Fibroblast of skin of scalp (primary cell): ENCODE measurements at regions not wholly inside any gene's neighbourhood (a gene's known extent, or its start where the extent isn't known, plus 50 kb on each side); places are given as distances from the start of the nearest gene placed in this dataset.

Experiments used
- DNase-seq: peaks from one replicate; pipeline ENCODE4 v3.0.0-alpha.2; 2013

DNA sequence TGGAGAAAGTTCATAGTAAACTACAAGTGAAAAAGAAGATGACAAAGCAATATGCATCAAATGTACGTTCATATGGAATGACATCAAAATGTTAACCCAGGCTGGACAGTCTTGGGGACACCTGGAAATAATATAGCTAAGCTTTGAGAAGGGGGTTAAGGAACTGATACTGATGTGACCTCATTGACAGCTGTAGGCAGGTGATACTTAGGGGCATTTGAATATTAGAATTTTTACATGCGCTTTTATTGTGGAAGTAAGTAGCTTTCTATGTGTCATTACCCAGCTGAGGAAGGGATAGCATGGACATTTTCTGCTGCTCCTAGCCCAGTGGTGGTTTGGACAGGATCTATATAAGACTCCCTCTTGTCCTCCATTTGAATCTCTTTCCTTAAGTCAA lies 299.7 kb downstream of the CWC27 start:
- no peak for DNase-seq

GRCh38 chr5:65070026-65070425 lies 301.3 kb downstream of the CWC27 start:
- DNase-seq: no peak

DNA sequence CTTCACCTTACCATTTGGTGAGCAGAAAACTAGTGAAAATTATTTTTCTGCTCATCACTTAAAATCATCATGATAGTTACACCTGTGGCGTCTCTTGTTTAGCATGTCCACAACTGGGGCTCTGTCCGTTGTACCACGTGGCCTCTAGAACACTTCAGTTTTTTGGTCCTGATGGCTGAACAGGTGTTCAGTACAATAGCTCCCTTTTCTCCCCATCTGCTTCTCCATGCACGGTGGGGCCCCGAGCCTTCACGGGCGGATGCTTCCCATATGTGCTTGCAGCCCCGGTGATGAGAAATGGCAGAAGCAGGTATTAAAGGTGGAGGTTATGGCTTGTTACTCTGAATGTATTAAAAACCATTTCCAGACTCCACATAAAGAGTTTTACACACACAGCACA lies 304.1 kb downstream of the CWC27 start:
- no peak for DNase-seq

DNA sequence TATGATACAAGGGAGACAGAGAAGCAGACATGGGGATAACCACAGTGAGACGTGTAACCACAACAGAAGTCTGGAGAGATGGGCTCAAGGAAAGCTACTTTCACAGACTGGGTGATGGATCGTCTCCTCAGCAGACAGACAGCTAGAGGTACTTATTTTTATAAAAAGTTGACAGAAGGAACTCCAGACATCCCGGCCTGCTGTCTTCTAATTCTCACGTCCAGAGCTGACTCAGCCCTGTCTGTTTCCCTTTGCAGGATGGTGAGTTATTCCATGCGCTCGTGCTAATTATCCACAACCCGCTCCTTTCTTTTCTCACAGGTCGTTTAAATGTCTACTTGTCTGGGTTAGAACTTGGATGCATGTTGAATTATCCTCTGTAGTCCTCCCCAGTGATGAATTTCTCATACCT lies 304.5 kb downstream of the CWC27 start:
- DNase-seq: peak; percentile 71

- DNase-seq: no peak
Measured at GRCh38 chr5:65075623-65076250, 307.0 kb downstream of the CWC27 start.

DNA sequence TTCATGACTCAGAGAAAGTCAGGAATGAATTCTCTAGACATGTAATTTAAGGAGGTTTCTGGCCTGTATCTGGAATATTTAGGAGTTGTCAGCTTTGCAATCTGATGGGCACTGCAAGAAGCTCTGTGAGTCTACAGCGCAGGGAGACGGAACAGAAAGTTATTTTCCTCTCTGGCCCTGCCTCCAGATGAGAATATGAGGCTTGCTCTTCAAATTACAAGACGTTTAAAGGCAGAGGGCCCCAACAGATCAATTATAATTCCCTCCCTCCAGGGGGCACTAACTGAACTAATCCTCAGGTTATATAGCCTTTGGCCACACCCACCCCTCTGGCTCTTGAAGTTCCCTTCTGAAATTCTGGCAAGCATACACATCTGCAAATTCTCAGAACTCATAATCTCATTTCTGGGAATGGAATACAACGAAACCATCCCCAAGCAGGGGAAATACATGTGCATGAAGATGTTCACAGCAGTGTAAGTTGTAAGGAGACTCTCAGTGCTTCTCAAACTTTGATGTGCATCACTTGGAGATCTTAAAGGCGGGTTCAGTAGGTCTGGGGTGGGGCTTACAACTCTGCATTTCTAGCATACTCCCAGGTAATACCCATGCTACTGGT lies 307.6 kb downstream of the CWC27 start:
- DNase-seq: peak; percentile 69

DNA sequence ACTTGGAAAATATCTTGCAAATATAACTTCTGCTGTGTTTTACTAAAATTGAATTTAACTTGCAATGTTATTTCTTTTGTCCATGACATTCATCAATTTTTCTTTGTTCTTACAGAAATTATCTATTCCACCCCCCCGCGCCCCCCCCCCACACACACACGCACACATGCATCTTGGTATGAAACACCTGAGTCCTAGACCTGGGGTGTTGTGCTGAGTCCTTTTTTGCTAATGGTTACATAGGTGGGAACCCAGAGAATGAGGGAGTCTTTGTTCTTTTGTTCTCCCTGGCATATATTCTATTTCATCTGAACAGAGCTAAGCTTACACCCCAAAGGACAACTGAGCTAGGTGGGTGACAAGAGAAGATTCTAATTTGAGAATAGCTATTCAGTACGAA lies 308.9 kb downstream of the CWC27 start:
- no peak for DNase-seq

DNA sequence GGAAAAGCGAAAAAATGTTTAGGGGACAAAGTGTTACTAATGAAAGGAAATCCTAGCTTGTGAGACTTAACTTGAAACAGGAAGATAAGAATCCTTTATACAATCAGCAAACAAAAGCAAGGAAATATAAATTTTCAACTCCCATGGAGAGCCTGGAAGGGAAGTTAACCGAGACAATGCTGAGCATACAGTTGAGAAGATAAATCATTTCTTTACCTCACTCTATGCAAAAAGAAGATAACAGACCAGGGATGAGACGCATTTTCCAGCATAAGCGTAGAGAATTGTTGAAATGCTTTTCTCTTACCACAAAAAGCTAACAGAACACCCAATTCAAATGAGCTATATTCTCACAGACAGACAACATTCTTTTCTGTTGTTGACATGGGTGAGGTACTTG lies 309.6 kb downstream of the CWC27 start:
- peak; percentile 71 for DNase-seq

GRCh38 chr5:65081071-65081470 lies 312.3 kb downstream of the CWC27 start:
- no peak for DNase-seq

DNA sequence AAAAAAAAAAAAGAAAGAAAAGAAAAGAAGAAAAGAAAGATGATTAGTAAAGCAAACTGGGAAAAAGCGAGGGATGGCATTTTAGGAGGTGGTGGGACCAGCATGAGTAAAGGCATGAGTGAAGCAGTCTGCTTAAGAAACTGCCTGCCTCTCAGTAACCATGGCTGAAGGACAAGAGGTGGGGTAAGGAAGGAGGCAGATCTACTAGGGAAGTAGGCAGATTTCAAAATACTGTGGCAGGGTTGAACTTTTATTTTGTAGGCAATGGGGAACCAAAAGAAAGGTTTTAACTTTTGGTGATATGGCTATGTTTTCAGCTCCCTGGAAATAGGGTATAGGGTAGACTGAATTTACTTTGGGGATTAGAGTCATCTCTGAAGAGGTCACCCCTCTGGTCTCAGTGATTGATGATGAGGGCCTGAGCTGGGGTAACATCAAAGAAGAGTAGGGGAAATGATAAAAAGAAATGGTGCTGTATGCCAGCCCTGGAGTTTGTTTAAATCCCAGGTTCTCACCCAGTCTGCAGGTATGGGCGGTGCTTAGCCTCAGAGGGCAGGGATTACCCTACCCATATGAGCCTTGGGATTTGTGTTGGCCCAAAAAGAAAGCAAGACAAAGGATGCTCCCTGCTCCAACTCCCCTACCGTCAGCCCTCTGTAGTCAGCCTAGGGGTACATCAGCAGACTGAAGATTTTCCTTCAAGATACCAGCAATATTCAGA lies 316.2 kb downstream of the CWC27 start:
- DNase-seq: no peak

DNA sequence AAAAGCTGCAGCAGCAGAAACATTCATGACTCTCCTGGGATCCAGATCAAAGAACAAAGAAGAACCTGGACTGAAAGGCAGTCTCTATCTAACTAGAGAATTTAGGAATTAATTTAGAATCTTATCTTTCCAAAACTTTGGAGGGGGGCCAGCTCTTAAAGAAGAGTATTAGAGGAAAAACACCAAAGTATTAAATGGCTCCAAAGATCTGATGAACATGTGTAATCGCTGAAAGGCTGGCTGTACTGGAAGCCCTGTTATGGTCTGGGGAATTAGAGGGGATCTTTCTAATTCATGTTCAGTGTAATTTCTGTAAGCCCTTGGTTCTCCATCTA lies 316.8 kb downstream of the CWC27 start:
- no peak for DNase-seq

GRCh38 chr5:65086234-65086890 lies 317.6 kb downstream of the CWC27 start:
- DNase-seq: no peak

DNA sequence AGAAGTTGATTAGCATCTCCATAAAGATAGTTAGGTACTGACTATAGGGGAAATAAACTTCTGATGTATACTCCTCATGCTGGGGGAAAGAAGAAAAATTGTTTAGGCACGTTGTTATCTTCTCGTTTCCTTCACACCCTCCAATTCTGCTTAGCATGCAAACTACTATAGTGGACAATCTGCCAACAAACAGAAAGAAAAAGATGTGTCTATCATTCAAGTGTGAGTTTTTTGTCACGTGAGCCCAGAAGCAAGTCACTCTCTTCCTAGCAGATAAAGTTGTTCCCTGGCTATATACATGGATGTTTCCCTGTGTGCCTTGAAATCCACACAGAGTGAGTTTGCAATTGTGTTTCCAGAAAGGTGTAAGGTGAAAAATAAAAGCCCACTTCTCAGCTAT lies 318.4 kb downstream of the CWC27 start:
- no peak for DNase-seq

GRCh38 chr5:65094279-65094678 lies 325.5 kb downstream of the CWC27 start:
- no peak for DNase-seq

GRCh38 chr5:65098393-65098792 lies 329.7 kb downstream of the CWC27 start:
- DNase-seq: no peak
